ENCODE measurements at regions not wholly inside any gene's neighbourhood (a gene's known extent, or its start where the extent isn't known, plus 50 kb on each side); places are given as distances from the start of the nearest gene placed in this dataset.

GRCh38 chr2:147641651-147642050 lies 203.2 kb upstream of the ACVR2A start:
- H3K27me3 ChIP-seq: no peaks in the 10 kb centered on the region
- DNase-seq: no peak
- H3K27ac ChIP-seq: no peak overlapping the region
- intact Hi-C loops (cut with DNase I): no loop called here
- TF ChIP-seq CTCF (IDR thresholded peaks at IDR 0.05) (no peak), POLR2A (IDR thresholded peaks at IDR 0.05) (no peak)
- WGBS, 4 donors: 73 to 79% (median 77%) methylated on average over 3 of the region's 3 CpGs
- H3K36me3 ChIP-seq (replicated peaks in 1 of 2): no peaks in the 10 kb centered on the region
- H3K4me3 ChIP-seq: no peak overlapping the region
- H3K4me1 ChIP-seq (replicated peaks in 1 of 2): no peaks in the 10 kb centered on the region
- no peaks in the 10 kb centered on the region for H3K9me3 ChIP-seq (replicated peaks in 1 of 3)

DNA sequence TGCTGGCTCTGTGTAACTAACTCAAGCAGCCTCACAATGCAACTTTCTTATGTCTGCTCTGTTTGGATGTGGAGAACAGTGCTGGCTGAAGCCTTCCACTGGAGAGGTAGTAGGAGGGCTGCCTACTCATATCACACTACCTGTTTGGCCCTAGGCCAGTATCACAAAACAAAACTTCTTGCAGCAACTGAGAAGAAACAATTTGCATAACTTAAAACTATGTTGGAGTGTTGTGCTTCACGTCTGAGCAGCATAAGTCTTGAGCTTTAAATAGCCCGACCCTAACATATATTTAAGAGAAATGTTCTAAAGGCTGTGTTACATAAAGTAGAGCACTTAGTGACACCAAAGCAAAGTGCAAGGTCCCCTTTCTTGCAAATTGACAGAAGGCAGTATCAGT lies 204.9 kb upstream of the ACVR2A start:
- intact Hi-C loops (cut with DNase I): no loop called here
- Histone ChIP-seq H3K4me1 (replicated peaks in 1 of 2) (no peaks in the 10 kb centered on the region), H3K9me3 (replicated peaks in 1 of 3) (no peaks in the 10 kb centered on the region), H3K27ac (no peak overlapping the region), H3K4me3 (no peak overlapping the region), H3K36me3 (replicated peaks in 1 of 2) (no peaks in the 10 kb centered on the region), H3K27me3 (no peaks in the 10 kb centered on the region)
- DNase-seq: no peak
- 64 to 88% (median 78%) methylated on average over 2 of the region's 2 CpGs for WGBS, 4 donors
- TF ChIP-seq CTCF (IDR thresholded peaks at IDR 0.05): no peak
- no peak for TF ChIP-seq POLR2A (IDR thresholded peaks at IDR 0.05)

- H3K36me3 ChIP-seq (replicated peaks in 1 of 2): no peaks in the 10 kb centered on the region
- TF ChIP-seq CTCF (IDR thresholded peaks at IDR 0.05) (no peak), POLR2A (IDR thresholded peaks at IDR 0.05) (no peak)
- no peaks in the 10 kb centered on the region for H3K27me3 ChIP-seq
- intact Hi-C loops (cut with DNase I): no loop called here
- no peak for DNase-seq
- 73 to 82% (median 78%) methylated on average over 2 of the region's 2 CpGs for WGBS, 4 donors
- H3K4me3 ChIP-seq: no peak overlapping the region
- H3K4me1 ChIP-seq (replicated peaks in 1 of 2): no peaks in the 10 kb centered on the region
- H3K9me3 ChIP-seq (replicated peaks in 1 of 3): no peaks in the 10 kb centered on the region
- H3K27ac ChIP-seq: no peak overlapping the region
Measured at GRCh38 chr2:147639386-147639785, 205.4 kb upstream of the ACVR2A start.

DNA sequence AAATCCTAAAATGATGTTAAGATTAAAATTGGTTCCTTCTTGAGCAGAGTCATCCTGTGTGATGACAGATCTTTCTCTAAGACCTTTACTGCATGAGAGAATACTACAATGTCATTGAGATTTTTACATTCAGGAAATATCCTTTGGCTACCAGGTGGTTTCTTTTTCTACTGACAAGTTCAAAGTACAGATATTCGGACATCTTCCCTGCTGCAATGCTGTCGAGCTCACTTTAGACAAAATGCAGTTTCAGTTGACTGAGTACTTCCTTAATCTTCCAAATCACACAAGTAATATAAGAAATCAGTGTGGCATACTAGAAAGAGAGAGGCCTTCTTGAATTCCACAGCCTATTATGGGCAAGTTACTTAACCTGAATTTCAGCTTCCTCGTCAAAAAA lies 207.9 kb upstream of the ACVR2A start:
- WGBS, 4 donors: 27 to 54% (median 45%) methylated on average over 3 of the region's 3 CpGs
- intact Hi-C loops (cut with DNase I): no loop called here
- H3K4me1 ChIP-seq (replicated peaks in 1 of 2): no peaks in the 10 kb centered on the region
- no peak overlapping the region for H3K4me3 ChIP-seq
- TF ChIP-seq CTCF (IDR thresholded peaks at IDR 0.05): no peak
- H3K36me3 ChIP-seq (replicated peaks in 1 of 2): no peaks in the 10 kb centered on the region
- H3K9me3 ChIP-seq (replicated peaks in 1 of 3): no peaks in the 10 kb centered on the region
- DNase-seq: no peak
- no peaks in the 10 kb centered on the region for H3K27me3 ChIP-seq
- no peak overlapping the region for H3K27ac ChIP-seq
